ENCODE measurements at regions not wholly inside any gene's neighbourhood (a gene's known extent, or its start where the extent isn't known, plus 50 kb on each side); places are given as distances from the start of the nearest gene placed in this dataset.
"Not testable (repeated sequence)": the region's sequence is repeated elsewhere in the genome, so short reads cannot be mapped to it uniquely, and the experiment has no call there.

GRCh38 chr5:107772418-107773310 lies 101.9 kb upstream of the EFNA5 start:
- DNase-seq (ENCODE audit: low spot score) = peak; percentile 23

DNA sequence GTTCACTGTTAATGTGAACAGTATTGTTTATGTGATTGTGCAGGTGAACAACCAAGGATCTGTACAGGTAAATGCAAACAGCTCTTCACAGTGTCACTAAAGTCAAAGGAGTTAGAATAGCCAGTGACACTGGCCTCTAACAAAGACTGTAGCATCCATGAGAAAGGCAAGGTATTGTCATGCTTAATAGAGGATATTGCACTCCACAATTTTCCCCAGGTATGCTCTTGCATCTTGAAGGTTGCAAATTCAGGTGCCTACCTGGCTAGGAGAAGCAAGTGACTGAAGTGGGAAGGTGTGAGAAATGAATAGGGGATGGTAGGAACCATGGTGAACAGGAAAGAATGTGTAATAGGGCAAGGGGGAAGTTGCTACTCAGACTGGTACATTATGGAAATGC lies 101.2 kb upstream of the EFNA5 start:
- DNase-seq (ENCODE audit: low spot score) = no peak

- no peak for DNase-seq (ENCODE audit: low spot score)
Observed at GRCh38 chr5:107770051-107770450, 99.3 kb upstream of the EFNA5 start.

- DNase-seq (ENCODE audit: low spot score) = no peak
Observed at GRCh38 chr5:107769519-107769918, 98.8 kb upstream of the EFNA5 start.

GRCh38 chr5:107766972-107767371 lies 96.2 kb upstream of the EFNA5 start:
- no peak for DNase-seq (ENCODE audit: low spot score)

DNA sequence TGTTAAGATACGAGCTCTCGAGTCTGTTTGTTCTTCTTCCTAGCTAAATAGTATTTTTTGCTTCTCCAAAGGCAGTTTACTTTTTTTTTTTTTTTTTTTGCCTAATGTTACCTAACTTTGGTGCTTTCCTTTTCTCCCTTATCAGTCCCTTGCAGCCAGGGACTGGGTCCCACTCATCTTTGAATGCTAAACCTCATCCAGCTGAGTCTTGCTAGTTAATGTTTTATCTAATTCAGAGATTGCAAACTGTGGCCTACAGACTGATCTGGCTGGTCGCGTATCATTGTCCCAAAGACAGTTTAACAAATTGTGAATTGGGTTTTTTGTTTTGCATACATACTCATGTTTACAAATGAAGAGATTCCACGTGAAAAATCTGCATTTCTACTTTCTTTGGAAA lies 95.7 kb upstream of the EFNA5 start:
- DNase-seq (ENCODE audit: low spot score) = no peak

DNA sequence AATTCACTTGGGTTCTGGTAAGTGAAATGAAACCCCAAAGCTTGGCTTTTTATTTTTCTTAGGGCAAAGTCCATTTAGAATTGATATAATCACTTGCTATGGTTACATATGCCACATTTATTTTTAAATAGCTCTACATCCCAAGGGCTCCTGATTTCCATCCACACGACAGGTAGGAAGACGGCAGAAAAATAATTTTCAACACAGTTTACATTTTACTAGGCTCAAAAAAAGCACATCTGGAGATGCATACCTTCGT lies 95.0 kb upstream of the EFNA5 start:
- DNase-seq (ENCODE audit: low spot score) = no peak

GRCh38 chr5:107764976-107765804 lies 94.5 kb upstream of the EFNA5 start:
- no peak for DNase-seq (ENCODE audit: low spot score)

DNA sequence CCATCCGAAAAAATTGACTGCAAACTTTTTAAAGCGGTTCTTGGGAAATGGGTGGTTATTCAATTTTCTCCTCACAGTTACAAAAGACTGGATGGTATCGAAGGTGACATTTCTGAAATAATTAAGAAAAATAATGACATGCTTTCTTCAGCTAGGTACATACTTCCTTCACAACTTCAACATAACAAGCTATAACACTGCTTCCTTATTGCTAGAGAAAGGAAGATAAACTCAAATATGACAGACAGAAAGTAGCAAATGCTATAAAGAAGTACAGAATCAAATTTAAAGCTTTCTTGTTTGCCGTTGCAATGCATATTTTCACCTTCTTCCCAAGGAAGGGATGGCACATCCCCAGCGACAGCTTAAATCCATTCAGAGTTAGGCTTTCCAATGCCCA lies 93.5 kb upstream of the EFNA5 start:
- DNase-seq (ENCODE audit: low spot score) = no peak

DNA sequence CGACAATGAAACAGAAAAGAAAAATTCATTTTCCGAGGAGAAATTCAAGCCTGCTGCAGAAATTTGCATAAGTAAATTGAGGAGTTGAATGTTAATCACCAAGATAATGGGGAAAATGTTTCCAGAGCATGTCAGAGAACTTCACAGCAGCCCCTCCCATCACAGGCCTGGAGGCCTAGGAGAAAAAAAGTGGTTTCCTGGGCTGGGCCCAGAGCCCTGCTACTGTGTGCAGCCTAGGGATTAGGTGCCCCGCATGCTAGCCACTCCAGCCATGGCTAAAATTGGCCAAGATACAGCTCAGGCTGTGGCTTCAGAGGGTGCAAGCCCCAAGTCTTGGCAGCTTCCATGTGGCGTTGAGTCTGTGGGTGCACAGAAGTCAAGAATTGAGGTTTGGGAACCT lies 82.7 kb upstream of the EFNA5 start:
- no peak for DNase-seq (ENCODE audit: low spot score)

DNA sequence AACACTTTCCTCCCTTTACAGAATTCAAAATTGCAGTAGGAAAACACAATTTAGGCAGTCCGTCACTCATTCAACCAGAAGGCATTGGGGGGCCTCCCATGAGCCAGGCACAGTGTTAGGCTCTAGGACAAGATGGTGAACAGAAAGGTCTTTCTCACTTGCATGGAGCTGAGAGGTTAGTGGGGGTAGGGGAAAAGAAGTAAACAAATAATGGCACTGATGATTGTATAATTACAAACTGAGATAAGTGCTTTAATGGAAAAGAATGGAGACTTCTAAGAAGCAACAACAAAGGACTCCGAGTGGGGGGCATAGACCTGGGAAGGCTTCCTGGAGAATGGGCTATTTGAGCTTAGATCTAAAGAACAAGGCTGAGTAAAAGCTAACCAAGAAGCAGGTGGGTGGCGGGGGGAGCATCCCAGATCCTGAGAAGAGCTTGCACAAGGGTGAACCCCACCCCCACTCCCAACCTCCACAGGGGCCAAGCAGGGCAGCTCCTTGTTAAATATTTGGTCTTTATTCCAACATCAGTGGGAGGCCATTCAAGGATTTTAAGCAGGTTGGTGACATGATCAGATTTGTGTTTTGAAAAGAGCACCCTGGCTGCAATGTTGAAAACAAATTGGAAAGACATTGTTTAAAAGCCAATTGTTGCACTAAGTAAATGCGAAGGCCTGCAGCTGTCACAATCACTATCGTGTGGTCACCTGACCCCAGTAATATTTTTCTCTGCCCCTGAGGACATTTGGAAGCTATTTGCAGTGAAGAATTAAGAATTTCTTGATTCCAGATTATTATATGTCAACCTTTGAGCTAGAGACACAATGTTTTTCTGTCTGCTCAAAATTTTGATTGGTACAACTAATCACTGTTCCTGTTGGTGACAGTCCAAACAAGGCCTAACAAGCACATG lies 73.9 kb upstream of the EFNA5 start:
- no peak for DNase-seq (ENCODE audit: low spot score)

- DNase-seq (ENCODE audit: low spot score) = peak; percentile 94
Observed at GRCh38 chr5:107743373-107744000, 72.8 kb upstream of the EFNA5 start.

- DNase-seq (ENCODE audit: low spot score) = no peak
Observed at GRCh38 chr5:107739661-107740060, 68.9 kb upstream of the EFNA5 start.

DNA sequence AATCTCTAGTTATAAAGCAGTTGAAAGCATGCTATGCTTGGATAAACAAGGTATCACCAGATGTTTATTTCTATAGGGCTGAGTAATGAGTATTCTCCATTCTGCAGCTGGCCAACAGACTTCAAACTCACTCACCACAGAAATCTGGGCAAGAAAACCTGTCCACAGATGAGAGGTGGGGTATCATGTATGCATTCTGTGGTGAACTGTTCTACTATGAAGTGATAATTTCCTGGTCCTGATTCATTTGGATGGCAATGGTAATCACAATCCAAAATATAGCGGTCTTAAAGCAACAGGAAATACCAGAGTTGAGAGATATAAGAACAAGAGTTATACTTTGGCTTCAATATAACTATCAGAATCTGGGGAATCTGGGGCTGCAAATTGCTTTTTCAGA lies 65.9 kb upstream of the EFNA5 start:
- DNase-seq (ENCODE audit: low spot score) = no peak

- not testable (repeated sequence) for DNase-seq (ENCODE audit: low spot score)
Observed at GRCh38 chr5:107736089-107736488, 65.4 kb upstream of the EFNA5 start.

DNA sequence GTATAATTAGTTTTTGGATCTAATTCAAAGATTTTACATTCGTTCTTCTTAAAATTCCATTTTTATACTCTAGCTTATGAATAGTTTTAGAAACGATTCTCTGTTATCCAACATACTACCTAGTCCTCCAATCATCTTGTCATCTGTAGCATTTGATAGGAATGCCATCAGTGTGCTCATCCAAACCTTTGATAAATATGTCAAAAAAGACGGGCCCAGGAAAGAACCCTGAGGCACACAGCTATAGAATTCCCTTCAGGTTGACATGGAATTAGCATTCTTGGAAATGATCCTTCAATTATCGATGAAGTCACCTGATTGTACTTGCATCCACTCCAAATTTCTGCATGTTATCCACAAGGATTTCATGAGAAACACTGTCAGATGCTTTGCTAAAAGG lies 64.8 kb upstream of the EFNA5 start:
- no peak for DNase-seq (ENCODE audit: low spot score)

DNA sequence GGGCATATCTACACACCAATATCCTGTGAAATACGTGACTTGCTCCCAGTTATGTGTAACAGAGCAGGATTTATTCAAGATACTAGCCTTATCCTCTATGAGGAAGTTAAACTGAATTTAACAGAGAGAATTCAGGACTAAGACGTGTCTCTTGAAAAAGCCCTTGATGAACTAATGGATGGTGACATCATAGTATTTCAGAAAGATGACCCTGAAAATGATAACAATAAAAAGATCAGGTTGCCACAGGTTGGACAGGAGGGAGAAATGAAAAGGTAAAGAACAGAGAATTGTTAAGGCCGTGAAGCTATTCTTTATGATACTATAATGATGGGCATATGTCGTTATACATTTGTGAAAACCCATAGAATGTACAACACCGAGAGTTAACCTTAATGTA lies 56.2 kb upstream of the EFNA5 start:
- no peak for DNase-seq (ENCODE audit: low spot score)

DNA sequence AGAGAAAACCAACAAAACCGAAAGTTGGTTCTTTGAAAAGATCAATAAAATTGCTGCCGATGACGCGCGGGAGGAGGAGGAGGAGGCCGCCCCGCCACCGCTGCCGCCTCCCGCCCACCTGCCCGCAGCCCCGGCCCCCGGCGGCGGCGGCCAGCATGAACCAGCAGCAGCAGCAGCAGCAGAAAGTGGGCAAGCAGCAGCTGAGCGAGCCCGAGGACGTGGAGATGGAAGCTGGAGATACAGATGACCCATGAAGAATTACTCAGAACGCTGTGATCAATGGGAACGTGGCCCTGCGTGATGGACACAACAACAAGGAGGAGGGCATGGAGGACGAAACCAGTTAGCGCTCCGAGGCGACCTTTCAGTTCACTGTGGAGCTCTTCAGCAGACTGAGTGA lies 53.9 kb upstream of the EFNA5 start:
- DNase-seq (ENCODE audit: low spot score) = no peak

DNA sequence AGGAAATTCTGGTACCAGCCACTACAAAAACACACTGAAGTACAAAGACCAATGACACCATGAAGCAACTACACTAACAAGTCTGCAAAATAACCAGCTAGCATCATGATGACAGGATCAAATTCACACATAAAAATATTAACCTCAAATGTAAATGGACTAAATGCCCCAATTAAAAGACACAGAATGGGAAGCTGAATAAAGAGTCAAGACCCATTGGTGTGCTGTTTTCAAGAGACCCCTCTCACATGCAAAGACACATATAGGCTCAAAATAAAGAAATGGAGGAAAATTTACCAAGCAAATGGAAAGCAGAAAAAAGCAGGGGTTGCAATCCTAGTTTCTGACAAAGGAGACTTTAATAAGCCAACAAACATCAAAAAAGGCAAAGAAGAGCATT lies 50.5 kb upstream of the EFNA5 start:
- not testable (repeated sequence) for DNase-seq (ENCODE audit: low spot score)

All from umbilical cord (tissue), 1 donor.